GM11168 (cell line): ENCODE measurements at regions not wholly inside any gene's neighbourhood (a gene's known extent, or its start where the extent isn't known, plus 50 kb on each side); places are given as distances from the start of the nearest gene placed in this dataset.

Source experiments
- in situ Hi-C: fragments of 300-500 bp; cut with MboI; formaldehyde crosslinking; loops from one replicate; pipeline ENCODE4 v1.12.0; 2022; ENCODE audit warnings: low sequenced_read_pairs; ENCODE audit not compliant: unreplicated experiment

DNA sequence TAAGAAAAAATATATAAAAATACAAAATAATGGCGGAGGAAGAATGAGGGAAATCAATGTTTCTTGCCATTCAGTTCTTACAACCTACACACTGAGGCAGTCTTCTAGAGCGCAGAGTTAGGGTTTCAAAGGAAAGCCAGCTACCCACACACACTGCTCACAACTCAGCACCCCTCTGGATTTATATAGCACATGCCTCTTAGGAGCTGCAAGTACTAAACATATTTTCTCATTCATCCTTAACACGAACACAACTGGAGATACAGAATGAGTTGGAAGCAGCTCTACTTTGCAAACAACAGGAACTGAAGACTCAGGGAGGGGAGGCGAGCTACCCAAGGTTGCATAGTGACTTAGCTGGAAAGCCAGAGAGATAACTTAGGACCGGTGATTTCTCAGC, 293.8 kb downstream of the CTTN start:
- in situ Hi-C loops: no loop called here

DNA sequence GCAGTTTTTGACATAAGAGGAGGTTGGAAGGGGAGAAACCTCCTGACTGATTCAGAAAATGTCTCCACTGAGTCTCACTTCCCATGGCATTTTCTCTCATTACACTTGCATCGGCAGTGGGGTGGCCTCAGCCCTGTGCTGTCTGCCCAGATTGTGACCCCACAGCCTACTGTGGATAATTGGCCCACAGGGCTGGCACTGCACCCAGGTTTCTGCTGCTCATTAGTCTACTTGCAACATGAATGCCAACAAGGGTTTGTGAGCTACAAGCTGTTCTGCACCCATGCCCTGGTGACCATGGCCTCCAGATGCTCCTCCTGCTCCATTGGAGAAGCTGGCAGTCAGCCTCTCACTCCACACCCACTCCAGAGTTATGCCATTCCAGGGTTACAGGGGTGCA, 296.0 kb downstream of the CTTN start:
- in situ Hi-C loops: no loop called here

DNA sequence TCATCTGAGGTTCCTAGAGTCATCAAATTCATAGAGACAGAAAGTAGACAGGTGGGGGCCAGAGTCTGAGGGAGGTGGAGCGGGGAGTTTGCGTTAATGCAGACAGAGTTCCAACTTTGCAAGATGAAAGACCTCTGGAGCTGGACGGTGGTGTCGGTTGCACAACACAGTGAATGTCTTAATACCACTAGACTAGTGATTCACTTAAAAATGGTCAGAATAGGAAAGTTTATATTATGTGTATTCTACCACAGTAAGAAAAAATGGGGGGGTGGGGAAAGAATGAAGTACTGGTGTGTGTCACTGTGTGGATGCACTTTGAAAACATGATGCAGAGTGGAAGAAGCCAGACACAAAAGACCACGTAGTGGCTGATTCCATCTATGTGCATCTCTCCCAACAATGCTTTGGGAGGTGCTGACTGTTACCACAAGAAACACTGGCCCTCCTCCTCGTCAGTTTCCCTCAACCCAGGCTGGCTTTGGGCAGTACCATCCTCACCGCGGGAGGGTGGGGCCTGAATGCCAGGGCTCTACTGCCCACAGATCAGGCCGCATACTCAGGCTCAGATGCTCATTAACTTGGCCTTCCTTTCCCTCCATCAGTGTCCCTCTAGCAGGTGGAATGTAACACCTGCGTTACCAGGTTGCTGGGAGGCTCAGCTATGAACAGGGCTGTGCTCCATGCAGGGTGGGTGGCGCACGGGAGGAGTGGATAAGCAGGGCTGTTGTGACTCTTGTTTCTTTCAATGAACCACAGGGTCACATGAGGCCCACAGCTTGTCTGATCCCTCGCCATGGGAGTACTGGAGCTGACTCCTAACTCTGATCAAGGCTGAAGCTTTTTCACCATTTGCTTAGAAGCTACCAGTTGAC, 297.0 kb downstream of the CTTN start:
- in situ Hi-C loops: no loop called here

DNA sequence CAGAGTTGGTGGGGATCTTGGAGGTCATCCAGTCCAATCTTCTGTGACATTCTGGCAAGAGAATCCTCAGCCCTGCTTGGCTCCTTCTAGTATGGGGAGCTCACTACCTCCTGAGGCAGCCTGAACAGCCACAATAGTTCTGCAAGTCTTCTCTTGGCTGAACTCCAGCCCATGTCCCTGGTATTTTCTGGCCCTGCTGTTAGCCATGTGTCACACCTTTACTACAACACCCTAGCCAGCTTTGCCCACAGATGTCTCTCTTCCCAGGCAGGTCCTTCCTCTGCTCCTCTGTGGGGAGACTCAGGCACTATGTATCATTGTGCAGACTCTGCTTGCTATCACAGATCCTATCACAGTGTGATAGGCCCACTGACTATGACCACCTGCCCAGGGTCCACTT, 297.7 kb downstream of the CTTN start:
- in situ Hi-C loops: no loop called here

DNA sequence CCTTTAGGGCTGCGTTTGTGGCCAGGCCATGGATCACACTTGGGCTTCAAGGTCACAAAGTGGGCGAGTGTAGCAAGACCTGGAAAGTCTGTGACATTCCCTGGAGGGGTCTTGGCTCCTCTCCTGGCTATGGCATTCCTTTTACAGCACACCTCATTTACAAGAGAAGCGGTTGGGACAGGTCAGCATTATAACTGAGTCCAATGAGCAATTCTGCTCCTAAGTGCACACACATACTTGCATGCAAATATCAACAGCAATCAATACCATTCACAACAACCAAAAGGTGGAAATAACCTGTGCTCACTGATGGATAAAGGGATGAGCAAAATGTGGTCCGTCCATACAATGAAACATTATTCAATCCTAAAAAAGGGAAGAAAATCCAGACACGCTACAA, 298.2 kb downstream of the CTTN start:
- in situ Hi-C loops: no loop called here

DNA sequence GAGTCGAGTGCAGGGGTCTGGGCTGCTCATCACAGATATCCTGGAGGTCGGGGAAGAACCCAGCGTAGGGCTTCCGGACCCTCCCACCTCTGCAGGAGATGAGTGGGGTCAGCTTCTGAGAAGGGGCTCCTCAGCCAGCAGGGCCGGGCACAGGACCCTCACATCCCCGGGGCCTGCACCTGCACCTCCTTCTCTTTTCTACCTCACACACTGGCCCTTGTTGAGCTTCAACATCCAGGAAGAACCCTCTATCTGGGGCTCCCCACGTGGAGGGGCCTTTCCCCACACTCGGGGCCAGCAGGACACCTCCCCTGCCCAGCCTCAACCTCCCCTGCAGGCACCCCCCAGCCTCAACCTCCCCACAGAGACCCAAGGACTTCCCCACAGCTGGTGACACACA, 299.4 kb downstream of the CTTN start:
- in situ Hi-C loops: no loop called here

DNA sequence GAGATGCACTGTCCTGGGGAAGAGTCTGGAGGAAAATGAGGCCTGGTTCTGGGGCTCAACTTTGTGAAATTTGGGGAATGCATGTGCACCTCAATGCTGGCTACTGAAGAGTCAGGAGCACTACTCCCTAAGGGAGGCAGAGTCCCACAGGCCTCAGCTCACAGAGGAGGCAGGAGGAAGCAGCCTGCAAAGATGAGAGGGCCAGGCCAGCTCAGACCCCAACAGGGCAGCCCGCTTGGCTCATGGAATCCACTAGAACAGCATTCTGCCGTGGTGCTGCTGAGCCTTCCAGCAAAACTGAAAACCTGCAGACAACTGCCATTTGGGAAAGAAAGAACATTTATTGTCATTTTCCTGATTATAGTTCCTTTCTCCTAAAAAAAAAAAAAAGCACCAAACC, 300.5 kb downstream of the CTTN start:
- in situ Hi-C loops: no loop called here

DNA sequence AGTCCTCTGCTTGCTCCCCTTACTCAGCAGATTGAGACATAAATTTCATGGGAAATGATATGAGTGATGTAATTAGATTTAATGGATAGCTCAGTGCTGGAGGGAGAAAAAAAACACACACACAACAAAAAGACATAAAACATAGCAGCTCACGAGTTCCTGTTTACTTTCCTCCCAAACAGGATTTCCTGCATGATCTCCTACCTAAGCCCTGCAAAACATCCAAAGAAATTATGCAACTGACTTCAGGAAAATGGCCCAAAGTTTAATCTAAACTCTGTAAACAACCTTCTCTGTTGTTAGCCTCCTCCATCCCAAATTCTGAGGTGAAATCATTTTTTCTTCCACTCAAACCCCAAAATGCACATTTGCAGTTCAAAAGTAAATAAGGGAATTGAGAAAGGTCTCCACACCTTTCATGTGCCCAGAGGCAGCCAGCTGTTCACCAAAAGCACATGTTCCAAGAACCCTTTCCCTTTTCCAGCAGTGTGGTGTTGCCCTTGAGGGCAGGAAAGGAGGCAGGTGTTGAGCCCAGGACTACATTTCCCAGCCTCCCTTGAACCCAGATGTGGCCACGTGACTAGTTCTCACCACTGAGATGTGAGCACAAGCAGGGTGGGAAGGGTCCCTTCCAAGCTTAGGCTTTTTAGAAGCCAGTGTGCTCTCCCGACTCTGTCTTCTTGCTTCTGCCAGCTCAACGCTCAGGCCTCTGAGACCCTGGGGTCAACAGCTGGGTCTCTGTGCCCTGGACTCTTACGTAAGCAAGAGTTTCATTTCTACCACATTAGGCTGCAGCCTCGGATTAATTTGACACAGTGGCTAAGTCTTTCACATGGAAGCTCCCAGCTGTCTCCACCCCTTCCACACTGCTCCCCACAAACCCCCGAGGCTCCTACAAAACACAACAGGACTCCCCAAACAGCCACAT, 301.2 kb downstream of the CTTN start:
- in situ Hi-C loops: no loop called here

DNA sequence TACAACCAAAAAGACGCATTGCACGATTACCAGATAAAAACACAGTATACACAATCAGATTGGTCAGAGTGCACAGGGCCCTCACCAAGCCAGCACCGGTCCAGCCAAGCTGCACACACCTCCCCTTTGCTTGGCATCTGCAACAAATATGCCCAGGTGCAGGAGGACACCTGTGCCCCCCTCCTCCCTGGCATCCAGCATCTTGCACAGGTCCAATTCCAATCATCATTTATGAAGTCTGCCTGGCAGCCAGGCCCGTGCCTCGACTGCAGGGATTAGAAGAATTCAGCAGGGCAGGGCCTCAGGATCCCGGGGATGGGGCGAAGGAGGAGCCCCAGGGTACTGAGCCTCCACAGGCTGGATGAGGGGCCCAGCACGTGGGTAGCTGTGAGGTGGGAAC, 302.1 kb downstream of the CTTN start:
- in situ Hi-C loops: no loop called here

DNA sequence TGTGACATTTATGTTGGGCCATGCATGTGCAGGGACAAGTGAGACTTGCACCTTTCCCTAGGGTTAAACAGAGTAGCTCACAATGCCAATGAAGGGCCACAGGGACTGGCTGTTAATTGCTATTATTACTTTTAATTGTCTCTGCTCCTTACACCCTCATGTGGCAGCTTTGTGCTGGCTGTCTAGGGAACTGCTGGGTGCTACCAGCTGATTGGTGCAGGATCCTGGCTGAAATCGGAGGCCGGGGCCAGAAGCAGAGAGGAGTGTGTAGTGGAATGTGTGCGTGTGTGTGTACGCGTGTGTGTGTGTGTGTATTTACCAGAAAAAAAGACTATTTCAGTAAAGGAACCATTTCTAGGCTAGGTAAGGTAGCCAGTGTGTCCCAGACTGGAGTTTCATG, 302.5 kb downstream of the CTTN start:
- in situ Hi-C loops: no loop called here

DNA sequence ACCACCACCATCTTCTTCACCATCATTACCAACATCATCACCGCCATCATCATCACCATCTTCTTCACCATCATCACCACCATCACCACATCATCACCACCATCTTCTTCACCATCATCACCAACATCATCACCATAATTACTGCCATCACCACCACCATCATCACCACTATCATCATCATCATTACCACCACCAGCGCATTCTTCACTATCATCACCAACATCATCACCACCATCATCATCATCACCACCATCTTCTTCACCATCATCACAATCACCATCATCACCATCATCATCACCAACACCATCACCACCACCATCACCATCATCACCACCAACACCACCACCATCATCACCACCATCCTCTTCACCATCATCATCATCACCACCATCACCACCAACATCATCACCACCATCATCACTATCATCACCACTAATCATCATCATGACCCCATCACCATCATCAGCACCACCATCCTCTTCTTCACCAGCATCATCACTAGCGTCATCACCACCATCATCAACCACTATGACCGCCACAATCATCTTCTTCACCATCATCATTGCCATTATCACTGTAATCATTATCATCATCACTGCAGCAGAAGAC, 303.8 kb downstream of the CTTN start:
- in situ Hi-C loops: no loop called here

DNA sequence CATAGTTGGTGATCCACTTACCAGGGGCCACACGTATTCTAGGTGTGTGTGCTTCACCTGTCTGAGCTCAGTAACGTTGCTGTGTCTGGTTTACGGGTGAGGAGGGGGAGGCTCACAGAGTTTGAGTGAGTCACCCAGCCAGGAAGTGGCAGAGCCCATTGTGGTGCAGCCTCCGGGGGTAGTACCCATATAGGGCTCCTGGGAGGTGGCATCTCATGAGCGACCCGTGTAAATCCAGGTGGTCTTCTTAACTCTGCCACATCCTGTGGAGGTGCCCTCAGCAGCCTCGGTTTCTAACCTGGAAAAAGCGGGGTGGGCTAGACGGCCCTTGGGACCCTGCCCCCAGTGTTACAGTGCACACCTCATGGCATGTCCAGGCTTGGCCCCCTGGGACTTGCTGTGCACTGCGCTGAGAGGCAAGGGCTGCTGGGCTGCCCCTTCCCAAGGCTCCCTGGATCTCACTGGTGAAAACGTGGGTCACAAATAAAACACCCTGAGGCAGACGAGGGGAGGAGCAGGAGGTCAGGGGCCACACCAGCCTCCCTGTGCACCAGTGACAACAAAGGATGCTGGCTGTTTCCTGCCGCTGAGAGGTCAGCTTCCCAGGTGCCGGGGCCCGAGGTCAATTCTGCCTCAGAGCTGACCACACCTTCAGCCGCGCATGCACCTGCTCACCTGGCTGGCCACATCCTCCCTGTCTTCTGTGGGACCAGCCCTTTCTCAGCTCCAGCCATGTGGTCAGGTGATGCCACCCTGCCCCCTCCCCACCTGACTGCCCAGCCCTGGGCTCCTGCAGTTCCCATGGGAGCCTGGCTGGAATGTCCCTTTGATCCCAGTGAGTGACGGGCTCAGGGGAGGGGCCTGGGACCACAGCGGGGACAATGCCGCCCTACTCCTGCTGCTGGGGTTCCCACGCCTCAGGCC, 305.1 kb downstream of the CTTN start:
- in situ Hi-C loops: no loop called here

DNA sequence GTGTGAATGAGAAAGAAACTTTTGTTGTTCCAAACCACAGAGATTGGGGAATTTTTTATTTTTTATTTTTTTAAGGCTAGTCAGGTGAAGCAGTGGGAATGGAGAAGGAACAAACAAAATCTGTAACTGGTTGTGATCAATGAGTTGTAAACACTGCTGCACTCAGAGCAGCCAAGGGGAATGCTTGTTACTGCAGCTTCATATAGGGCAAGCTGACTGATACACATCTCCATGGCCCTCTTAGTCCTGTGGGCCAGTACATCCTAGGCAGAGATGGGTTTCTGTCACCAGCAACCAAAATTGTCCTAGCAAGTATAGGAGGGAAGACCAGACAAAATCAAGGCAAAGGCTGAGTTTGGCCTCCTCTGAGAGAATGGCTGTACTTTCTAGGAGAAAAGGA, 306.8 kb downstream of the CTTN start:
- in situ Hi-C loops: no loop called here

DNA sequence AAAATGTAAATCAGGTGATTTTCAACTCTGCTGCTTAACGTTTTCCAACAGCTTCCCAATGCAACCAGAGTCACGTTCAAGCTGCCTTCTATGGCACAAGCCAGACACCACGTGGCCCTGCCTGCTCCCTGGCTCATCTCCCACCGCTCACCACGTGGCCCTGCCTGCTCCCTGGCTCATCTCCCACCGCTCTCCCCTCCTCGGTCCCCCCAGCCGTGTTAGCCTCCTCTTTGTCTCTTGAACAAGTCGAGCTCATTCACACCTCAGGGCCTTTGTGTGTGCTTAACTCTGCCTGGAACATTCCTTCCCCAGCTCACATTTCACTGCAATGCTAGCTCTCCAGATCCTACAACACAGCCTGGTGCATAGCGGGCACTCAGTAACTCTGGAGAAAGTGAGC, 307.6 kb downstream of the CTTN start:
- in situ Hi-C loops: no loop called here

DNA sequence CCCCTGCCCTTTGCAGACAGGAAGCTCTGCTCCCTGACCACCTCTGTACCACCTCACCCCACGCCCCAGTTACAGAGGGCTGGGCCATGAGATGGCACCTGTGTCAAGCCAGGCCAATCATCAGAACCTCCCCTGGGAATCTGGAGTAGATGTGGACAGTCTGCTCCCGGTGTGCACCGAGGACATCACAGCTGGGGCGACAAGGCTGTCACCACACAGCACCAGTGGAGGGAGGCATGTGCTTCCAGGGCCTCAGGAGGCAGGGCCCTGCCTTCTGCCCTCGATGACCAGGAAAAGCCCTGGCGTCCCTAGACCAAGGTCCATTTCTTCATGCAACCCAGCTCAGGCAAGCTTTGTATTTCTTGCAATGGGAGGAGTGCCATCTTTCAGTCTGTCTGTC, 309.5 kb downstream of the CTTN start:
- in situ Hi-C loops: no loop called here

DNA sequence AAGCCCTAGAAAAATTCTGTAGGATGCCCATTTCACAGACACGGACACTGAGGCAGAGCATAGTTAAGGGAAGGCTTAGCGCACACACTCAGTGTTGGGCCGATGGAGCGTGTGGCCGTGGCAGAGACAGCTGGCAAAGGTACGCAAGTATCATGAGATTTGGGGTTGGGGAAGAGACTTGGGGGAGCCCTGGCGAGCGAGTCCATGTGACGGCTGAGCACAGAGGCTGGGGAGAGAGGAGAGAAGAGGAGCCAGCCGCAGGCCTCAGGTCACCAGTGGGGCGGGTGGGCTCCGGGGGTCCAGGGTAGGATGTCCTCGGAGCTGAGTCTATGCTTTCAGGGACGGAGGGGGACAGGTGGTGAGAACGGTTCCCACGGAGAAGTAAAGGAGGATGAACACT, 311.3 kb downstream of the CTTN start:
- in situ Hi-C loops: no loop called here

DNA sequence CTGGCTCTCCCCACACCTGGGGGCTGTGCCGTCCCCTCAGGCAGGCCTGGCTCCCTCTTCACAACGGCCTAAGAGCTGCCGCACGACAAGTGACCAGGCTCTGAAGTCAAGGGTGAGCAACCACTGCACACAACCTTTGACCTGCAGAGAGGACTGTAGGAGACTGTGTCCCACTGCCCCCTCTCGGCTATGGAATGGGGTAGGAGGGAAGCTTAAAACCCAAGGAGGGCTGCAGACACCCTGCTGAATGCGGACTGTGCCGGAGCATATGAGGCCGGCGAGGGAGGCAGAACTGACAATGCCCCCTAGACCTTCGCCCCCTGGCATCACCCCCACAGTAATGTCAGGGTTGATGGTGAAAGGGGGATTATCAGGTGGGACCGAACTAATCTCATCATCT, 311.9 kb downstream of the CTTN start:
- in situ Hi-C loops: no loop called here

DNA sequence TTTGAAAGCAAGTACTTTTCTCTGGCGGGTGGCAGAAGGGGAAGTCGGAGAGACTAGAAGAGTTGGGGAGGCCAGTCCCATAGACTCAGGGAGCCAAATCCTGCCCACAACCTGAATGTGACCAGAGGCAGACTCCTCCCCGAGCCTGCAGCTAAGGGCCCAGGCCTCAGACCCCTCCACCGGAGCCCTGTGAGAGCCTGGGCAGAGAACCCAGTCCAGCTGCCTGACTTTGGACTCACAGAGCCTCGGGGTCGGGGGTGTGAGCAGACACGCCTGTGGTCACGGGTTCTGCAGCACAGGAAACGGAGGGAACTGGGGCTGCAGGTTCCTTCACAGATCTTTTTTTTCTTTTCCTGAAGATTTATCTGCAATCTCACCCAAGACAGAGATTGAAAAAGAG, 312.3 kb downstream of the CTTN start:
- in situ Hi-C loops: no loop called here

DNA sequence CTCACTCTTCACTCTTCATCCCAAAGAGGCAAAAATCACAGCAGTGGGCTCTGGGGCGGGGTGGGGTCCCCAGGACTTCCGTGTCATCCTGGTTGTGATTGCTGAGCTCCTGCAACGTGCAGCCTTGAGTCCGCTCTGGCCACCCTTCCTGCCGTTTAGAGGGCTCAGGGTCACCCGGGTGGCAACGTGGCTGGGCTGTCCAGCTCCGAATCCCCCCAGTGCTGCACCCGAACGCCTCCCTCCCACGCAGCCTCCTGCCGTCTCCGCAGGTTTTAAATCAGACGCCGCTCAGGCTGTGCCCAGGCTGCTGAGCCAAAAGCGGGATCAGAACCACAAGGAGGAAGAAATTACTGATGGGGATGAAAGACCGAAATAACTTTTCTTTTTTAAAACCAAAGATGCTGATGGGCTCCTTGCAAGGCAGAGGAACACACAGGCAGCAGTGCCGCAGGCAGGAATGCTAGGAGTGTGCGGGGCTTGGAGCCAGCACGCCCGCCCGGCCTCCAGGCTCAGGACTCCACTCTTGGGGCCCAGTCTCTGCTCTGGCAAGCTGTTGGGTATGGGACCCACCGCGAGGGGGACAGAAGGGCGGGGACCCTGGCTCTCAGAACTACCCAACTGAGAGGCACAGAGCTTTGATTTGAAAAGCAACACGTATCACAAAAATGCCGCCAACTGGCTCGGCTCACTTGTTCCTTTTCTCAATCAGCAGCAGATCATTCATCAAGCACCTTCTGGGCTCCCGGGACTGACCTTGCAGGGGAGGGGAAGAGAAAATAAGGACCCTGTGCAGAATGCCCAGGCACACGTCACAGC, 313.0 kb downstream of the CTTN start:
- in situ Hi-C loops: no loop called here
